Keratinocyte (primary cell): ENCODE measurements at regions not wholly inside any gene's neighbourhood (a gene's known extent, or its start where the extent isn't known, plus 50 kb on each side); places are given as distances from the start of the nearest gene placed in this dataset.

Source experiments
- CTCF ChIP-seq, 3 experiments: IDR thresholded peaks in 1 of 3; conservative IDR thresholded peaks in 1 of 3; optimal IDR thresholded peaks in 1 of 3; 2 replicates in 2 of 3; 3 replicates in 1 of 3; pipeline versions ENCODE3 to v1.5.1; 2011; ENCODE audit warnings: low read length in 3 of 3, mild to moderate bottlenecking in 3 of 3, moderate library complexity in 2 of 3, control low read depth in 1 of 3, inconsistent platforms in 1 of 3; ENCODE audit not compliant: insufficient read depth in 2 of 3; ENCODE audit errors: extremely low read depth in 1 of 3
- EZH2 ChIP-seq: IDR thresholded peaks from one replicate; pipeline ENCODE4 v1.6.1; 2012; ENCODE audit warnings: inconsistent platforms, mild to moderate bottlenecking, low read length, moderate library complexity

GRCh38 chr15:38638126-38638525, 73.5 kb upstream of the RASGRP1 start:
- no peak for TF ChIP-seq CTCF (optimal IDR thresholded peaks at IDR 0.05 in 1 of 3, IDR thresholded peaks at IDR 0.05 in 1 of 3, conservative IDR thresholded peaks at IDR 0.05 in 1 of 3; ENCODE audit: extremely low read depth in 1 of 3, insufficient read depth in 2 of 3, low read length in 3 of 3)
- TF ChIP-seq EZH2 = no peak
